Hematopoietic multipotent progenitor cell treated with erythropoietin and hydrocortisone succinate and interleukin-3 and kit ligand, for 17 days (in vitro differentiated cells): ENCODE measurements at regions not wholly inside any gene's neighbourhood (a gene's known extent, or its start where the extent isn't known, plus 50 kb on each side); places are given as distances from the start of the nearest gene placed in this dataset.

ENCODE experiments used
- DNase-seq: peaks from one replicate; pipeline ENCODE4 v3.0.0-alpha.2; 2015; ENCODE audit warnings: low spot score

DNA sequence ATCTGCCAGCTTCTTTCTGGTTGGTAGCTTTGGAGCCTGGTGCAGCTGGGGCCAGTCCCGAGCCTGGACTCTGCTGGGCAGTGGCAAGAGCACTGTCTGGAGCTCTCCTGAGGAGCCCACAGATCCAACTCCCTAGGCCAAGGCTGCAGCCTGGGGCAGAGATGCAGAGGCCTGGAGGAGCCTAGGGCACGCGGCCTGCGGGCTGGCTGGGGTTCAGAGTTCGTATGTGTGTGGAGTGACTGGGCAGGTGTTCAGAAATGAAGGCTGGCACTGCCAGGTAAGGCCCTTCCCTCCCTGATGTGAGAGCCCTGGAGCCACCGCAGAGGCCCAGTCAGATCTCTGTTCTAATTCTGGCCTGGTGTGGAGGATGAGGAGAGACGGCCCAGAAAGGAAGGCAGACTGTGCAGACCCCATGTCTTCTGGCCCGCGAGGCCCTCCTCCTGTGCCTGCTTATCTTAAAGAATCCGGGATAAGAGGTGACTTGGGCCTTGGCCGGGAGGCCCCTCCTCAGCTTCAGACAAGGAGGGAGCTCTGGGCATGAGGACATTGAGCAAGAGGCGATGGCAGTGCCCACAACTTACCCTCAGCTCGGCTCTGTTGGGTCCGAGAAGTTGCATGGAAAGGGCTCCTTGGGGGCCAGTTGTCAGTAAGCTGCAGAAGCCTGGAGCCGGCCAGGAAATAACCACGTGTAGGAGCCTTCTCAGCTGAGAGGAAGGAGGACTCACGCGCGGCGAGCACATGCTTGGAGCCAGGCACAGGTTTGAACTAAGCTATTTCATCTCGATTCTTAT lies 62.2 kb upstream of the B3GAT1 start:
- no peak for DNase-seq

- no peak for DNase-seq
These were observed 59.8 kb upstream of the B3GAT1 start for GRCh38 chr11:134471716-134472455.

GRCh38 chr11:134471087-134471715 lies 59.2 kb upstream of the B3GAT1 start:
- DNase-seq: no peak

DNA sequence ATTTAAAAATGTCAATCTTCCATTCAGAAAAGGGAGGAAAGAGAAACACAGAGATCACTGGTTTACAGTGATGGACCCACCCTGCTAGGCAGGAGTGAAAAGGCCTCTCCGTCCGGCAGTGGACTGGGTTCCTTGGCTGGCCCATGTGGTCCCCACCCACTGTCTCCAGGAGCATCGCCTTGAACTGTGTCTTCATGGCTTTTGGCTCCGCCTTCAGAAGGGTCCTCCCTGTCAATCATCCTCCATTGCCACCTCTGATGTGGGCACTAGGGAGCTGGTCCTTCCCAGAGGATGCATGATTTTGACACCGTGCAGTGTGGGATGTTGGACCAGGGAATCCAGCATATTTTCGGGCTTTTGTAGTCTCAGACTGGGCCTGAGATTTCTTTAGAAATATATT lies 58.2 kb upstream of the B3GAT1 start:
- DNase-seq: no peak

DNA sequence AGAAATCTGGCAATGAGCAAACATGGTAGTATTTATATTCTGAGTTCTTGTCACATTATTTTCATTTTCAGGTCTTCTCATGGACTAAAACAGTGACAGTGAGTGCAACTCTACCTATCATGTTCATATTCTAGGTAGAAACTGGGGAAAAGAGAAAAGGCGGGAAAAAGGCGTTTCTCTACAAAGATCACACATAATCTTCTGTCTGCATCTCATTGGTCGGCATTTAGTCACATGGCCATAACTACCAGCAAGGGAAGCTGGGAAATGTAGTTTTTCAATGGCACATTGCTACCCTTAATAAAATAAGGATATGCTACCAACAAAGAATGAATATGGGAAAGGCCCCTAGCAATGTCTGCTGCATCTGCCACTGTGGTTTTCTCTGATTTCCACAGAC lies 57.6 kb upstream of the B3GAT1 start:
- no peak for DNase-seq

GRCh38 chr11:134468796-134469195 lies 56.8 kb upstream of the B3GAT1 start:
- DNase-seq: no peak

- no peak for DNase-seq
These were observed 56.1 kb upstream of the B3GAT1 start for GRCh38 chr11:134468081-134468668.

- DNase-seq: no peak
These were observed 54.8 kb upstream of the B3GAT1 start for GRCh38 chr11:134466610-134467567.

GRCh38 chr11:134466156-134466555 lies 54.1 kb upstream of the B3GAT1 start:
- DNase-seq: no peak

- no peak for DNase-seq
These were observed 53.1 kb upstream of the B3GAT1 start for GRCh38 chr11:134464981-134465730.

GRCh38 chr11:134464196-134464595 lies 52.2 kb upstream of the B3GAT1 start:
- no peak for DNase-seq

DNA sequence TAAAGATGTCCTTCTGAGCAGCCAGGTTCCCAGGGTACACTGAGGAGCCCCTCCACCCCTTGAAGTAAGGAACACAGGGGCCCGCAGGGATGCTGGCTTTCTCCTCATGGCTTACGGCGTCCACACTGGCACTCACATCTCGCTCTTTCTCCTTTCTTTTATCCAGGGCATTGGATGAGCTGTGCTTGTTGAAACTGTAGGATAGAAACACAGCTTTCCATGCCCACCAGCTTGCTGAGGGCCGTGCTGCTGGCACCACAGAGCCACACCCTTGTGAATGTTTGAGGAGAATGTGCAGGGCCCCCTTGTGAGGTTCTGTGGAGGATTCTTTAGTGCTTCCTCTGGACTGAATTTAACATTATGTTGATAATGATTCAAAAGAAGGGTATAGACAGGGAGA lies 51.7 kb upstream of the B3GAT1 start:
- no peak for DNase-seq
